GM23338 (cell line): ENCODE measurements at regions not wholly inside any gene's neighbourhood (a gene's known extent, or its start where the extent isn't known, plus 50 kb on each side); places are given as distances from the start of the nearest gene placed in this dataset.

Source experiments
- ATAC-seq: fragments of 200-7000 bp; cut with Tn5 transposase; 3 replicates; pipeline ENCODE4 v1.9.1; 2020
- DNase-seq: peaks from one replicate; pipeline ENCODE4 v3.0.0-alpha.2; 2015; ENCODE audit warnings: low spot score
- H2AFZ ChIP-seq: fragments of 200-600 bp; sonication (generic); 2 replicates; pipeline ENCODE4 v1.8.0; 2016; ENCODE audit warnings: antibody characterized with exemption, mild to moderate bottlenecking, moderate library complexity
- H3F3A ChIP-seq: fragments of 200-600 bp; sonication (generic); replicated peaks from 2 replicates; pipeline ENCODE4 v1.8.0; 2017; ENCODE audit warnings: antibody characterized with exemption, mixed run types, low read depth
- H3K27ac ChIP-seq: fragments of 200-600 bp; sonication (generic); 2 replicates; pipeline ENCODE4 v1.6.1; 2016; ENCODE audit warnings: low read depth
- H3K27me3 ChIP-seq: fragments of 200-600 bp; sonication (generic); 2 replicates; pipeline ENCODE4 v1.8.0; 2016; ENCODE audit warnings: mild to moderate bottlenecking, mixed run types, moderate library complexity; ENCODE audit not compliant: insufficient read depth
- H3K36me3 ChIP-seq: fragments of 200-600 bp; sonication (generic); 2 replicates; pipeline ENCODE4 v1.8.0; 2016; ENCODE audit warnings: mild to moderate bottlenecking; ENCODE audit not compliant: insufficient read depth
- H3K4me1 ChIP-seq: fragments of 200-600 bp; sonication (generic); 2 replicates; pipeline ENCODE4 v1.8.0; 2016; ENCODE audit warnings: mild to moderate bottlenecking, moderate library complexity; ENCODE audit not compliant: insufficient read depth
- H3K4me2 ChIP-seq: fragments of 200-600 bp; sonication (generic); 2 replicates; pipeline ENCODE4 v1.7.1; 2017; ENCODE audit warnings: mixed run types
- H3K4me3 ChIP-seq: fragments of 200-600 bp; sonication (generic); 2 replicates; pipeline ENCODE4 v1.6.1; 2016; ENCODE audit warnings: mixed run types
- H3K79me2 ChIP-seq: fragments of 200-600 bp; sonication (generic); replicated peaks from 2 replicates; pipeline ENCODE4 v1.8.0; 2017; ENCODE audit warnings: mild to moderate bottlenecking; ENCODE audit not compliant: insufficient read depth
- H3K9me2 ChIP-seq: fragments of 200-600 bp; sonication (generic); 2 replicates; pipeline ENCODE4 v1.8.0; 2017; ENCODE audit not compliant: insufficient read depth
- H4K20me1 ChIP-seq: fragments of 200-600 bp; sonication (generic); replicated peaks from 2 replicates; pipeline ENCODE4 v1.8.0; 2017; ENCODE audit warnings: mild to moderate bottlenecking; ENCODE audit not compliant: insufficient read depth
- H3K27ac Mint-ChIP-seq: 2 replicates; pipeline ENCODE4 v1.8.0; 2020; ENCODE audit warnings: inconsistent platforms, mild to moderate bottlenecking, moderate library complexity, mixed read lengths
- H3K27me3 Mint-ChIP-seq: 3 replicates; pipeline ENCODE4 v1.8.0; 2022; ENCODE audit warnings: low read depth, mild to moderate bottlenecking, moderate library complexity, mixed read lengths, inconsistent platforms; ENCODE audit not compliant: insufficient read depth, poor library complexity
- H3K36me3 Mint-ChIP-seq: 3 replicates; pipeline ENCODE4 v1.8.0; 2021; ENCODE audit warnings: low read depth, mild to moderate bottlenecking, inconsistent platforms, moderate library complexity, mixed read lengths
- H3K4me1 Mint-ChIP-seq: 3 replicates; pipeline ENCODE4 v1.8.0; 2020; ENCODE audit warnings: mild to moderate bottlenecking, inconsistent platforms, mixed read lengths
- H3K4me3 Mint-ChIP-seq: 3 replicates; pipeline ENCODE4 v1.8.0; 2021; ENCODE audit warnings: moderate library complexity, mild to moderate bottlenecking, inconsistent platforms, mixed read lengths
- H3K9me3 Mint-ChIP-seq: 3 replicates; pipeline ENCODE4 v1.8.0; 2020; ENCODE audit warnings: moderate library complexity, mild to moderate bottlenecking, inconsistent platforms, mixed read lengths
- EZH2 ChIP-seq: fragments of 200-600 bp; sonication (generic); IDR thresholded peaks from one replicate; pipeline ENCODE4 v1.8.0; 2017; ENCODE audit warnings: antibody characterized with exemption, mild to moderate bottlenecking, low read depth; ENCODE audit not compliant: unreplicated experiment
- EZH2phosphoT487 ChIP-seq: fragments of 200-600 bp; sonication (generic); IDR thresholded peaks from one replicate; pipeline ENCODE4 v1.8.1; 2018; ENCODE audit warnings: antibody characterized with exemption; ENCODE audit not compliant: unreplicated experiment
- JUNB ChIP-seq: IDR thresholded peaks from one replicate; pipeline ENCODE4 v1.6.1; 2016; ENCODE audit warnings: antibody characterized with exemption; ENCODE audit not compliant: unreplicated experiment
- NANOG ChIP-seq: IDR thresholded peaks from 2 replicates; pipeline ENCODE4 v1.6.1; 2016; ENCODE audit warnings: antibody characterized with exemption, borderline replicate concordance
- STAT1 ChIP-seq: IDR thresholded peaks from one replicate; pipeline ENCODE4 v1.6.1; 2016; ENCODE audit warnings: antibody characterized with exemption; ENCODE audit not compliant: unreplicated experiment
- ZNF114 ChIP-seq: fragments of 250-450 bp; sonication (Bioruptor Pico); IDR thresholded peaks from 2 replicates; pipeline ENCODE4 v1.5.0; 2020; ENCODE audit warnings: mild to moderate bottlenecking, moderate library complexity
- ZNF331 ChIP-seq: fragments of 250-450 bp; sonication (Bioruptor Pico); IDR thresholded peaks from 2 replicates; pipeline ENCODE4 v1.5.0; 2020; ENCODE audit warnings: low read depth, mild to moderate bottlenecking, moderate library complexity
- TF ChIP-seq, protein P1 (sequence below): IDR thresholded peaks from one replicate; pipeline ENCODE4 v1.6.1; 2018; ENCODE audit warnings: antibody characterized with exemption; ENCODE audit not compliant: unreplicated experiment
- TF ChIP-seq, protein P2 (sequence below): IDR thresholded peaks from 2 replicates; pipeline ENCODE4 v1.6.1; 2016; ENCODE audit warnings: antibody characterized with exemption
- TF ChIP-seq, protein P3 (sequence below), 2 experiments: fragments of 200-600 bp in 1 of 2; sonication (generic) in 1 of 2; conservative IDR thresholded peaks; 2 replicates each; pipeline versions ENCODE4 v1.5.1 to v1.6.1; 2016 to 2017; ENCODE audit warnings: antibody characterized with exemption in 2 of 2, low read depth in 2 of 2, mild to moderate bottlenecking in 2 of 2, moderate library complexity in 1 of 2

DNA sequence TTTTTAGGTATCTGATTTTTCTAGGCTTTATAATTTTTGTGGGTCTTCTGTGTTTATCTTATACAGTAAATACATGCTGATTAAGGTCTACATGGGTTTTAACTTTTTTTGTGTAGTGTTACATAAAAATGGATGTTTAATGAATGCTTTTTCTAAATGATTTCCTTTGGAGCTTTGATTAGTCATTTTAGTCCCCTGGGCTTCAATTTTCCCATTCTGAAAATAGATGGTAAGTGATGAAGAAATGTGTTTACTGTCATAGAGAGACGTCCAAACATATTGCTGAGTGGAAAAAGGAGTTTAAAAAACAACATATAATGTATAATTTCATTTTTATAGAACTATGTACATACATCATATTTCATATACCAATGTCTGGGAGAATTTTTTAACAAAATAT is 140.9 kb upstream of the HMCN1 start (continued):
- TF ChIP-seq, protein P1, sequence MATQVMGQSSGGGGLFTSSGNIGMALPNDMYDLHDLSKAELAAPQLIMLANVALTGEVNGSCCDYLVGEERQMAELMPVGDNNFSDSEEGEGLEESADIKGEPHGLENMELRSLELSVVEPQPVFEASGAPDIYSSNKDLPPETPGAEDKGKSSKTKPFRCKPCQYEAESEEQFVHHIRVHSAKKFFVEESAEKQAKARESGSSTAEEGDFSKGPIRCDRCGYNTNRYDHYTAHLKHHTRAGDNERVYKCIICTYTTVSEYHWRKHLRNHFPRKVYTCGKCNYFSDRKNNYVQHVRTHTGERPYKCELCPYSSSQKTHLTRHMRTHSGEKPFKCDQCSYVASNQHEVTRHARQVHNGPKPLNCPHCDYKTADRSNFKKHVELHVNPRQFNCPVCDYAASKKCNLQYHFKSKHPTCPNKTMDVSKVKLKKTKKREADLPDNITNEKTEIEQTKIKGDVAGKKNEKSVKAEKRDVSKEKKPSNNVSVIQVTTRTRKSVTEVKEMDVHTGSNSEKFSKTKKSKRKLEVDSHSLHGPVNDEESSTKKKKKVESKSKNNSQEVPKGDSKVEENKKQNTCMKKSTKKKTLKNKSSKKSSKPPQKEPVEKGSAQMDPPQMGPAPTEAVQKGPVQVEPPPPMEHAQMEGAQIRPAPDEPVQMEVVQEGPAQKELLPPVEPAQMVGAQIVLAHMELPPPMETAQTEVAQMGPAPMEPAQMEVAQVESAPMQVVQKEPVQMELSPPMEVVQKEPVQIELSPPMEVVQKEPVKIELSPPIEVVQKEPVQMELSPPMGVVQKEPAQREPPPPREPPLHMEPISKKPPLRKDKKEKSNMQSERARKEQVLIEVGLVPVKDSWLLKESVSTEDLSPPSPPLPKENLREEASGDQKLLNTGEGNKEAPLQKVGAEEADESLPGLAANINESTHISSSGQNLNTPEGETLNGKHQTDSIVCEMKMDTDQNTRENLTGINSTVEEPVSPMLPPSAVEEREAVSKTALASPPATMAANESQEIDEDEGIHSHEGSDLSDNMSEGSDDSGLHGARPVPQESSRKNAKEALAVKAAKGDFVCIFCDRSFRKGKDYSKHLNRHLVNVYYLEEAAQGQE: no peak
- TF ChIP-seq STAT1 (no peak), NANOG (no peak), ZNF331 (no peak), EZH2phosphoT487 (no peak)

DNA sequence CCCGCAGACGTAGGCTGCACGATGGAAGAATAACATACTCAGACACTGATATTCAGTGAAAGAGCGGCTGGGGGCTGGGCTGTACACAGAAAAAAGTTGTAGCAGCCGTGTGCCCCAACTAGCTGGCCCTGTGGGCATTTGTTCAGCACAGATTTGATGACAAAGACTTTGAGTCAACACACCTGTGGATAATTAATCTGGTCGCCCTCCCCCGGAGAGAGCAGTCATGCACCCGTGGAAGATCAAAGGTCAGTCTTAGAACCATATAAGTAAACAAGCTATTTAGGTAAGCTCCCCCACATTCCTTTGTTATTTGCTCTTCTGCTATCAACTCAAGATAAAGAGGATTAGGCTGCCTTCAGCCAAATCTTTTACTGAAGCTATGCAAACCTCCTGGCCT is 148.4 kb upstream of the HMCN1 start:
- peaks cover 41% of the 10 kb centered on the region for H3K36me3 Mint-ChIP-seq
- no peak for TF ChIP-seq EZH2
- TF ChIP-seq, protein P1: no peak
- no peak for TF ChIP-seq ZNF114 (CRISPR knock-in tag)
- no peak for TF ChIP-seq EZH2phosphoT487
- TF ChIP-seq STAT1: no peak
- TF ChIP-seq ZNF331: no peak
- no peak for TF ChIP-seq JUNB
- TF ChIP-seq, protein P2, sequence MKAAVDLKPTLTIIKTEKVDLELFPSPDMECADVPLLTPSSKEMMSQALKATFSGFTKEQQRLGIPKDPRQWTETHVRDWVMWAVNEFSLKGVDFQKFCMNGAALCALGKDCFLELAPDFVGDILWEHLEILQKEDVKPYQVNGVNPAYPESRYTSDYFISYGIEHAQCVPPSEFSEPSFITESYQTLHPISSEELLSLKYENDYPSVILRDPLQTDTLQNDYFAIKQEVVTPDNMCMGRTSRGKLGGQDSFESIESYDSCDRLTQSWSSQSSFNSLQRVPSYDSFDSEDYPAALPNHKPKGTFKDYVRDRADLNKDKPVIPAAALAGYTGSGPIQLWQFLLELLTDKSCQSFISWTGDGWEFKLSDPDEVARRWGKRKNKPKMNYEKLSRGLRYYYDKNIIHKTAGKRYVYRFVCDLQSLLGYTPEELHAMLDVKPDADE: no peak
- TF ChIP-seq, protein P3, sequence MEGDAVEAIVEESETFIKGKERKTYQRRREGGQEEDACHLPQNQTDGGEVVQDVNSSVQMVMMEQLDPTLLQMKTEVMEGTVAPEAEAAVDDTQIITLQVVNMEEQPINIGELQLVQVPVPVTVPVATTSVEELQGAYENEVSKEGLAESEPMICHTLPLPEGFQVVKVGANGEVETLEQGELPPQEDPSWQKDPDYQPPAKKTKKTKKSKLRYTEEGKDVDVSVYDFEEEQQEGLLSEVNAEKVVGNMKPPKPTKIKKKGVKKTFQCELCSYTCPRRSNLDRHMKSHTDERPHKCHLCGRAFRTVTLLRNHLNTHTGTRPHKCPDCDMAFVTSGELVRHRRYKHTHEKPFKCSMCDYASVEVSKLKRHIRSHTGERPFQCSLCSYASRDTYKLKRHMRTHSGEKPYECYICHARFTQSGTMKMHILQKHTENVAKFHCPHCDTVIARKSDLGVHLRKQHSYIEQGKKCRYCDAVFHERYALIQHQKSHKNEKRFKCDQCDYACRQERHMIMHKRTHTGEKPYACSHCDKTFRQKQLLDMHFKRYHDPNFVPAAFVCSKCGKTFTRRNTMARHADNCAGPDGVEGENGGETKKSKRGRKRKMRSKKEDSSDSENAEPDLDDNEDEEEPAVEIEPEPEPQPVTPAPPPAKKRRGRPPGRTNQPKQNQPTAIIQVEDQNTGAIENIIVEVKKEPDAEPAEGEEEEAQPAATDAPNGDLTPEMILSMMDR (conservative IDR thresholded peaks at IDR 0.05; ENCODE audit: low read depth in 2 of 2): no peak
- peaks cover 2% of the 10 kb centered on the region for H3K27me3 Mint-ChIP-seq
- Histone ChIP-seq H2AFZ (no peak overlapping the region), H3K36me3 (no peaks in the 10 kb centered on the region; the same call in 1 of the 2 replicates), H3K4me1 (no peaks in the 10 kb centered on the region), H3K27me3 (no peaks in the 10 kb centered on the region), H3K4me2 (no peak overlapping the region), H3K4me3 (no peak overlapping the region), H4K20me1 (no peaks in the 10 kb centered on the region), H3K79me2 (no peaks in the 10 kb centered on the region), H3K9me2 (no peaks in the 10 kb centered on the region), H3F3A (no peaks in the 10 kb centered on the region), H3K27ac (no peak overlapping the region)
- DNase-seq (no peak), ATAC-seq (no peak)
- H3K4me3 Mint-ChIP-seq: no peak overlapping the region
- H3K27ac Mint-ChIP-seq: no peak overlapping the region
- no peaks in the 10 kb centered on the region for H3K4me1 Mint-ChIP-seq
- H3K9me3 Mint-ChIP-seq: peaks cover 50% of the 10 kb centered on the region
